NCI-H460 (cell line): ENCODE measurements at regions not wholly inside any gene's neighbourhood (a gene's known extent, or its start where the extent isn't known, plus 50 kb on each side); places are given as distances from the start of the nearest gene placed in this dataset.

Experiments
- DNase-seq: peaks from one replicate; pipeline ENCODE4 v3.0.0-alpha.2; 2016; ENCODE audit warnings: low read depth; ENCODE audit errors: extremely low read depth

DNA sequence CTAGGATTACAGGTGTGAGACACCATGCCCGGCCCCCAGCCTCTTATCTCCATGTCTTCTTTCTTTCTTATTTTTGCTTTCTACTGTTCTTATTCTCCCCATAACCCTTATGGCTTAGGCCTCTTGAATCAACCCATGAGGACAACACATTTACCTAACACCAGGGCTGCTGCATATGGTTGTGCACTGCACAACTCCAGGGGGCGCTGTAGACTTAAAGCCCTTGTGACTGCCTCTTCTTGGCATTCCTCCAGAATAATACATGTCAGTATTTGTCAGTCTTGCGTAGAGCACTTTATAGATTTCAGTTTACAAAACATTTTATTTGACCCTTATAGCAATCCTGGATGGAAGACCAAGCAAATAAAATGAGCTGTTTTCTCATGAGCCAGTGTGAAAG lies 225.0 kb upstream of the SALL1 start:
- no peak for DNase-seq

GRCh38 chr16:51374790-51375189 lies 223.7 kb upstream of the SALL1 start:
- no peak for DNase-seq

DNA sequence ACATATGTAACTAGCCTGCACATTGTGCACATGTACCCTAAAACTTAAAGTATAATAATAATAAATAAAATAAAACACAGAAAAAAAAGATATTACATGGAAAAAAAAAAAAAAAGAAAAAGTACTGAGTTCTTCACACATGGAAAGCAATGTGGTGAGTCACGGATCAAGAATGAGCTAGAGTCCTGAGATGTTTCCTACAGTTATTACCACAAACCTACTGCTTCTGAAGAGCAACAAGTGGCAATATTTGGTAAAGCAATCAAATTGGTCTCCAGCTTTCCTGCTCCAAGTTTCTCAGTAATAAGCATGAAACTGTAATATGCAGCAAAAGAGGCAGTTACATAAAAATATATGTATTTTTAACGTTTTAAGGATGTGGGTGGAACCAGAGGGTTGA lies 223.3 kb upstream of the SALL1 start:
- no peak for DNase-seq

DNA sequence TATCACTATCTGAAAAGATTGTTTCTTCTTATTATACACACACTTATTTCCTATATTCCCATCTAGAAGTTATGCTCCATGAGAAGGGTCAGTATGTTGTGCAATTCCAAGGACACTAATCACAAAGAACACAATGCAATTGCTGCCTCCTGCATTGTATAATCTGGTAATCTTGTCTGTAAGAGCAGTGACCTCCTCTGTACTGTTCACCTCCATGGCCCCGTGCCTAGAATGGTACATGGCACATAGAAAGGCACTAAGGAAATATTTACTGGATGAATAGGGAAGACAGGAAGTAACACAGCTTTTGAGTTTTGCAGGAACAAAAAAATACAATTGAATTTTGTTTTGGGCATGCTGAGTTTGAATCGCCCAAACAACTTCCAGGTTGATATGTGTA lies 214.6 kb upstream of the SALL1 start:
- DNase-seq = no peak

GRCh38 chr16:51359141-51359955 lies 208.3 kb upstream of the SALL1 start:
- DNase-seq = no peak

GRCh38 chr16:51357839-51358238 lies 206.8 kb upstream of the SALL1 start:
- DNase-seq = no peak

DNA sequence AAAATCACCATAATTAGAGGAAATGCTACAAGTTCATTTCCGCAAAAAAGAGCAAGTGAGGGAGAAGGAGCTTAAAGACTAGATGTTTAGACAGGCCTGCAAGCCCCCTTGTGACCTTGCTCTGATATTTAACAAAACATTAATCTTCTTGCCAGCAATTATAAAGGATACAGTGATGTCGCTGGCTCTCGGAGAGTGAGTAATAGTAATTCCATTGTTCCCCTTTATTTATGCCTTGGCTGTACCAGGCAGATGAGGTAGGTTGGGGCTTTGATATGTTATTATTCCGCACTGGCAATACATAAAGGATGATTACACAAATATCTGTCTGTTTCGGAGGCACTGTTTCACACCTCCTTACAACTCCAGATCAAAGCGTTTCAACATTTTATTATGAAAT lies 204.8 kb upstream of the SALL1 start:
- DNase-seq = no peak

GRCh38 chr16:51355195-51355594 lies 204.1 kb upstream of the SALL1 start:
- DNase-seq = no peak

- no peak for DNase-seq
These were observed 202.0 kb upstream of the SALL1 start for GRCh38 chr16:51353055-51353454.

DNA sequence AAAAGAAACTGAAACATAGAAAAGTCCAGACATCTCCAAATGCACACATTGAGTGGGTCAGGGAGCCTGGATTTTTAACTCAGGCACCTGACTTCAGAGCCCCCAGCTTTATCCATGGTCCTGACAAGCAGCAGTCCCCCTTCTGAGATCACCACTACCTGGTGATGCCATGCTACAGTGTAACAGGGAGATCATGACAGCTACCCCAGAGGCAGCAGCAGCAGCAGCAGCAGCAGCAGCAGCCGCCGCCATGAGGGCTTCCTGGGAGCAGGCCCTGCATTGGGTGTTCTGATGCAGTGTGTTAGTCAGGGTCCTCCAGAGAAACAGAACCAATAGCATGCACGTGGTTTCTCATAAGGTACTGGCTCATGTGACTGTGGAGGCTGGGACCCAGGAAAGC lies 198.6 kb upstream of the SALL1 start:
- DNase-seq = no peak

- DNase-seq = no peak
These were observed 192.3 kb upstream of the SALL1 start for GRCh38 chr16:51343411-51343810.

DNA sequence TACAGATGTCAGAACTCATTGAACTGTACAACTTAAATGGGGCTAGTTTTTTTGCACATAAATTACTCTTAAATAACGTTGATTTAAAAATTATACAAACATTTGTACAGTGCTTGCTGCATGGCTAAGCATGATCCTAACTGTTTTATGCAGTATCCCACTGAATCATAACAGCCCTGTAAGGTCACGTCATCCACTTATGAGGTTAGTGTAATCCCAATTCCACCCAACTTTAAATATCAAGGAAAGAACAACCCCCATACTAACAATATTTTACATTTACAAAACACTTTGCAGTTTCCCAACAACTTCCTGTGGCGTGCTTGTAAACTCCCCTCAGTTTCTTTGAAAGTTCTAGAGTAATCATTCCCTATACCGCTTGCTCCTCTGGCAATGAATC lies 190.1 kb upstream of the SALL1 start:
- DNase-seq = no peak

- no peak for DNase-seq
These were observed 186.6 kb upstream of the SALL1 start for GRCh38 chr16:51337662-51338061.

DNA sequence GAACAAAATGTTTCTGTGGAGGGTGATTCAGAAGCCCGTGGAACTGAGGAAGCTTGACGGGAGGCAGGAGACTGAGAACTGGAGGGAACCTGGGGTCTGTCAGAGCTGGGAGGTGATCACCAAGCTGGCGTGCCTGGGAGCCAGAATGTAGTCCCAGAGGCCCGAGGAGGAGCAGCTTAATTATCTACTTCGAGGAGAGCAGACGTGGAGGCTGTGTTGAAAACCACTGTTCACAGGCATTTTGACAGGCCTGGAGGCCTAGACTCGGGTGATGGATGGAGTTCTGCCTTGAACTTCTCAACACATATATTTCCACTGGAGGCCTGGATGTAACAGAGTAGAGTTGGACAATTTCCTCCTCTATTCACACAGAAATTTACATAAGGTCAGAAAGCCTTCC lies 177.7 kb upstream of the SALL1 start:
- DNase-seq = no peak

DNA sequence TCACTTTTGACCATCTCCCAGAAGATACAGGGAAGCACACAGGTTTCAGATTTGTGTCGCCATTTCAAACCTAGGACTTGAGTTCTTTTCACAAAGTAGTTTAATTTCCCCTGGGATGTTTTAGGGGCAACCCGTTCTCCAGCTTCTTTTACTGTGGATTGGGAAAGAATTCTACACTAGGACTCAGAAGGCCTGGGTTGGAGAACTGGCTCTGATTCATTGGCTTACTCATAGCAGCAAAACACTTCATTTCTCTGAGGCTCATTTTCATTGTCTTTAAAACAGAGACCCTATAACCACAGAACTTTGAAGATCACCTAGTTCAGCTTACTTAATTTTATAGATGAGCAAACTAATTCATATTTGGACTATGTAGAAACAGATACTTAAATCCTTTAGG lies 175.9 kb upstream of the SALL1 start:
- no peak for DNase-seq

DNA sequence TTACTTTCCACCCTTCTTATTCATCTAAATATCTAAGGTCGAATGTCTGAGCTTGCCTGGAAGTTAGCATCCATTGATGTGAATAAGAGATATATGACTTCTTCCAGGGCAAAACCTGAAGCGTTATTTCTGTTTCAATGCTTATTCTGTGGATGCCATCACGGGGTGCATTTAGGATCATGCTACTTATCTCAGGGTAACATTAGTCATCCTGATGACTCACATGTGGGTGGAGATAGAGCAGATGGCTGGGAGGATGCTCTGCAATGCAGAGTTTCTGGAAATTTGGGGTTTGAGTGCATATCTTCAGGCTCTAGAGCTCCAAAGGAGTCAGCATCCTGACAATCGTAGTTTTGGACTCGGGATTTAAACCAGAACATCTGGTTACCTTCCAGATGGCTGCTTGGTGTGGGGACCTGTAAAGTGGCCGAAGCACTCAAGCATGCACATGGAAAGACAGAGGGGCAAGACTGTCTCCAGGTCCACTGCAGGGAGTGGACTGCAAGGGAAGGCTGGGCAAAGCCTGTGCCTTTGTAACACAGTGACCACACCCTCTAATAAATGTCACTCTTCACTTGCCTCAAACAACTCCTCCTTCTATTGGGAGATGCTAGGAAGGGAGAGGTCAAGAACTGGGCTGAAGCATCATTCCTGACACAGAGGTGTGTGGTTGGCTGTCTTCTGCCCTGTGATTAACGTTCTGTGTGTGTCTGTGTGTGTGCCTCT lies 175.2 kb upstream of the SALL1 start:
- no peak for DNase-seq

DNA sequence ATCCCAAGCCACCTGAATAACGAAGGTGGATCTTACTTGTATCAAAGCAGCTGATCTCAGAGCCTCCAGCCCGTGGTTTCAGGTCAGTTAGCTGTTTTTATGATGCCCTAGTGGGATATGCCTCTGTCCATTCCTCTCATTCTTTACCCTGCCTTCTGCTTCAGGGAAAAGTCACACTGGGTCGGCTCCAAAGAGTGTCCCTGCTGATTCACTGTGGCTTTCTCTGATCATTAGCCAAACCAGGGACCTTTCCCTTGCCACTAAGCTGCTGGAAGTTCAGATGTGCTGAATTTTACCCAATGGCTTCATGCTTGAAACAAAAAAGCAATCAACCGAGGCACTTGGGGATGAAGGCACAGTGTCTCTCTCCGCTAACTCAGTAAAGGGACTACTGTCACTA lies 170.2 kb upstream of the SALL1 start:
- DNase-seq = no peak

- no peak for DNase-seq
These were observed 166.5 kb upstream of the SALL1 start for GRCh38 chr16:51317575-51317974.

DNA sequence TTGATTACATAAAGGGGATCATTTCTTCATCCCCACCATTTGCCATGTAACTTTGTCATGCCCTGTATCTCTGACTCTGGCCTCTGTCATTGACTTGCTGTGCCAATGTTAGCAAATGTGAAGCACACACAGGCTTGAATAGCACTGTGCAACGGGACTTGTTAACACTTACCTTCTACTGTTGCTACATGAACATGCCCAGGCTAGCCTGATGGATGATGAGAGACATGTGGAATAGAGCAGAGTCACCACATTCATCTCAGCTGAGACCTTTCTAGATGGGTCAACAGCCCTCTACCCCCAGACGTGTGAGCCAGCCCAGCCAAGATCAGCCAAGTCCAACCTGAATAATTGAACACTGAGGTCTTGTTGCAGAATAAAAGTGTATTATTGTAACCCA lies 162.1 kb upstream of the SALL1 start:
- DNase-seq = no peak

GRCh38 chr16:51312363-51313150 lies 161.5 kb upstream of the SALL1 start:
- DNase-seq = no peak

GRCh38 chr16:51310159-51310558 lies 159.1 kb upstream of the SALL1 start:
- no peak for DNase-seq
